ENCODE measurements at regions not wholly inside any gene's neighbourhood (a gene's known extent, or its start where the extent isn't known, plus 50 kb on each side); places are given as distances from the start of the nearest gene placed in this dataset.

- no peak for TF ChIP-seq CTCF (IDR thresholded peaks at IDR 0.05; ENCODE audit: insufficient read depth, low read depth, low read length, missing control alignments)
- H3K4me3 ChIP-seq (ENCODE audit: low read depth, low read length), result no peak overlapping the region
- DNase-seq (ENCODE audit: low read depth), result no peak
These were observed 411.7 kb upstream of the FZD8 start for GRCh38 chr10:36053775-36054174.

GRCh38 chr10:36053271-36053670 is 411.2 kb upstream of the FZD8 start:
- DNase-seq (ENCODE audit: low read depth), result no peak
- H3K4me3 ChIP-seq (ENCODE audit: low read depth, low read length), result no peak overlapping the region
- no peak for TF ChIP-seq CTCF (IDR thresholded peaks at IDR 0.05; ENCODE audit: insufficient read depth, low read depth, low read length, missing control alignments)

- TF ChIP-seq CTCF (IDR thresholded peaks at IDR 0.05; ENCODE audit: insufficient read depth, low read depth, low read length, missing control alignments), result no peak
- no peak for DNase-seq (ENCODE audit: low read depth)
- no peak overlapping the region for H3K4me3 ChIP-seq (ENCODE audit: low read depth, low read length)
These were observed 409.4 kb upstream of the FZD8 start for GRCh38 chr10:36051500-36051991.

GRCh38 chr10:36050763-36051499 is 408.8 kb upstream of the FZD8 start:
- no peak for TF ChIP-seq CTCF (IDR thresholded peaks at IDR 0.05; ENCODE audit: insufficient read depth, low read depth, low read length, missing control alignments)
- no peak overlapping the region for H3K4me3 ChIP-seq (ENCODE audit: low read depth, low read length)
- DNase-seq (ENCODE audit: low read depth), result no peak

- DNase-seq (ENCODE audit: low read depth), result no peak
- H3K4me3 ChIP-seq (ENCODE audit: low read depth, low read length), result no peak overlapping the region
- TF ChIP-seq CTCF (IDR thresholded peaks at IDR 0.05; ENCODE audit: insufficient read depth, low read depth, low read length, missing control alignments), result no peak
These were observed 406.7 kb upstream of the FZD8 start for GRCh38 chr10:36048780-36049179.

- DNase-seq (ENCODE audit: low read depth), result no peak
- no peak overlapping the region for H3K4me3 ChIP-seq (ENCODE audit: low read depth, low read length)
- no peak for TF ChIP-seq CTCF (IDR thresholded peaks at IDR 0.05; ENCODE audit: insufficient read depth, low read depth, low read length, missing control alignments)
These were observed 406.1 kb upstream of the FZD8 start for GRCh38 chr10:36048236-36048635.

- no peak overlapping the region for H3K4me3 ChIP-seq (ENCODE audit: low read depth, low read length)
- DNase-seq (ENCODE audit: low read depth), result no peak
- no peak for TF ChIP-seq CTCF (IDR thresholded peaks at IDR 0.05; ENCODE audit: insufficient read depth, low read depth, low read length, missing control alignments)
These were observed 400.0 kb upstream of the FZD8 start for GRCh38 chr10:36042135-36042534.
